Body of pancreas (tissue), 4 donors: ENCODE measurements at regions not wholly inside any gene's neighbourhood (a gene's known extent, or its start where the extent isn't known, plus 50 kb on each side); places are given as distances from the start of the nearest gene placed in this dataset.

Source experiments
- ATAC-seq: fragments of 150-250 bp; one replicate; pipeline ENCODE4 v1.9.1; 2016
- DNase-seq, 4 donors: peaks; one replicate each; pipeline ENCODE4 v3.0.0-alpha.2; 2019
- H3K27ac ChIP-seq, 4 donors: fragments of 200-600 bp; sonication (generic); 1 replicate in 3 of 4; 2 replicates in 1 of 4; pipeline versions ENCODE4 v1.5.1 to v1.6.1; 2016 to 2019; ENCODE audit warnings: mild to moderate bottlenecking in 1 of 4, mixed read lengths in 1 of 4, moderate library complexity in 1 of 4
- H3K27me3 ChIP-seq, 2 donors: fragments of 200-600 bp; sonication (generic); one replicate each; pipeline ENCODE4 v1.6.0; 2016; ENCODE audit warnings: mild to moderate bottlenecking in 1 of 2
- H3K36me3 ChIP-seq, 2 donors: fragments of 200-600 bp; sonication (generic); replicated peaks in 1 of 2; 2 replicates each; pipeline ENCODE4 v1.5.1; 2016; ENCODE audit warnings: low read depth in 2 of 2; ENCODE audit not compliant: insufficient read depth in 1 of 2
- H3K4me1 ChIP-seq: fragments of 200-600 bp; sonication (generic); one replicate; pipeline ENCODE4 v1.6.0; 2016
- H3K4me3 ChIP-seq, 2 donors: fragments of 200-600 bp; sonication (generic); 1 replicate in 1 of 2; 2 replicates in 1 of 2; pipeline ENCODE4 v1.5.1; 2016 to 2019
- H3K9me3 ChIP-seq, 3 donors: fragments of 200-600 bp; sonication (generic); 1 replicate in 2 of 3; 2 replicates in 1 of 3; pipeline ENCODE4 v1.5.1; 2016
- CTCF ChIP-seq, 7 experiments: fragments of 450-650 bp in 4 of 7; fragments of 200-600 bp in 3 of 7; sonication (generic) in 3 of 7; IDR thresholded peaks; one replicate each; pipeline ENCODE4 v1.5.1; 2016 to 2019; ENCODE audit warnings: antibody characterized with exemption in 7 of 7
- POLR2A ChIP-seq, 3 donors: fragments of 450-650 bp; IDR thresholded peaks; one replicate each; pipeline ENCODE4 v1.6.1; 2016; ENCODE audit warnings: antibody characterized with exemption in 3 of 3, mild to moderate bottlenecking in 2 of 3
- WGBS, 2 donors: methylation state at CpG; one replicate each; pipeline ENCODE4 v1.1.5; 2017; 5-methylcytosine and 5-hydroxymethylcytosine counted together
- intact Hi-C: fragments of 100-400 bp; cut with DNase I; formaldehyde crosslinking; loops from one replicate; pipeline ENCODE4 v1.15.1; 2023

- H3K36me3 ChIP-seq = no peaks in the 10 kb centered on the region
- H3K27ac ChIP-seq = no peak overlapping the region
- TF ChIP-seq CTCF (IDR thresholded peaks at IDR 0.05) = no peak
- no peak for TF ChIP-seq POLR2A (IDR thresholded peaks at IDR 0.05)
- 72 to 76% methylated on average over 9 of the region's 9 CpGs for WGBS, 2 donors
- H3K4me1 ChIP-seq = no peaks in the 10 kb centered on the region
- intact Hi-C loops = no loop called here
- ATAC-seq = no peak
- no peaks in the 10 kb centered on the region for H3K9me3 ChIP-seq
- no peak for DNase-seq
- H3K4me3 ChIP-seq = no peak overlapping the region
- no peaks in the 10 kb centered on the region for H3K27me3 ChIP-seq
These were observed 183.3 kb upstream of the DOK6 start for GRCh38 chr18:69217196-69218000.

- 30 to 60% methylated on average over 6 of the region's 6 CpGs for WGBS, 2 donors
- H3K4me3 ChIP-seq = no peak overlapping the region
These were observed 180.2 kb upstream of the DOK6 start for GRCh38 chr18:69220529-69220928.

GRCh38 chr18:69222089-69222488 lies 178.6 kb upstream of the DOK6 start:
- no peak overlapping the region for H3K27ac ChIP-seq
- 71 to 79% methylated on average over 4 of the region's 4 CpGs for WGBS, 2 donors
- TF ChIP-seq CTCF (IDR thresholded peaks at IDR 0.05) (no peak), POLR2A (IDR thresholded peaks at IDR 0.05) (no peak)

More at GRCh38 chr18:69220529-69220928, 180.2 kb upstream of the DOK6 start:
- TF ChIP-seq CTCF (IDR thresholded peaks at IDR 0.05) (no peak), POLR2A (IDR thresholded peaks at IDR 0.05) (no peak)
- no peak for DNase-seq
- ATAC-seq = no peak
- Histone ChIP-seq H3K27ac (no peak overlapping the region), H3K9me3 (no peaks in the 10 kb centered on the region), H3K36me3 (no peaks in the 10 kb centered on the region), H3K27me3 (no peaks in the 10 kb centered on the region), H3K4me1 (no peaks in the 10 kb centered on the region)
- intact Hi-C loops = no loop called here

DNA sequence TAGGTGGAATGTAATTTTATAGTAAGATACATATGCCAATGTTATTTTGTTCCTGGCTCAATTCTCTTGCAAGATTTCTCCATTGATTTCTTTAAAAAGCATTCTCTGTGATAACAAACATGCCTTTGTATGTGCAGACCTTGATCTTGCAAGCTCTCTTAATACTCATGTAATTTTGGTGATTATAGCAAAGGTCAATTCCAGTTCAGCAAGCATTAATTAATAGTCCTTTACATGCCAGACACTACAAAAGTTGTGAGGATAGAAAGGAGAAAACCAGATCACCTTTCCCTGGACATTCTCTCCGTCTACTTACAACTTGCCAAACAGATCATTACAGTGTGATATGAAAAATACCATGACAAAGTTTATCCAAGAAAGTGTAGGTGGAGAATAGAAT lies 173.7 kb upstream of the DOK6 start:
- TF ChIP-seq POLR2A (IDR thresholded peaks at IDR 0.05) (no peak), CTCF (IDR thresholded peaks at IDR 0.05) (no peak)
- Histone ChIP-seq H3K27me3 (no peaks in the 10 kb centered on the region), H3K9me3 (no peaks in the 10 kb centered on the region), H3K4me1 (no peaks in the 10 kb centered on the region), H3K4me3 (no peak overlapping the region), H3K27ac (no peak overlapping the region), H3K36me3 (no peaks in the 10 kb centered on the region)
- ATAC-seq = no peak
- intact Hi-C loops = no loop called here
- WGBS, 2 donors = 21 to 55% methylated on average over 1 of the region's 1 CpG
- no peak for DNase-seq

More at GRCh38 chr18:69222089-69222488, 178.6 kb upstream of the DOK6 start:
- no peaks in the 10 kb centered on the region for H3K4me1 ChIP-seq
- H3K27me3 ChIP-seq = no peaks in the 10 kb centered on the region
- no peak overlapping the region for H3K4me3 ChIP-seq
- no peaks in the 10 kb centered on the region for H3K9me3 ChIP-seq
- intact Hi-C loops = no loop called here
- no peaks in the 10 kb centered on the region for H3K36me3 ChIP-seq
- DNase-seq (no peak), ATAC-seq (no peak)

DNA sequence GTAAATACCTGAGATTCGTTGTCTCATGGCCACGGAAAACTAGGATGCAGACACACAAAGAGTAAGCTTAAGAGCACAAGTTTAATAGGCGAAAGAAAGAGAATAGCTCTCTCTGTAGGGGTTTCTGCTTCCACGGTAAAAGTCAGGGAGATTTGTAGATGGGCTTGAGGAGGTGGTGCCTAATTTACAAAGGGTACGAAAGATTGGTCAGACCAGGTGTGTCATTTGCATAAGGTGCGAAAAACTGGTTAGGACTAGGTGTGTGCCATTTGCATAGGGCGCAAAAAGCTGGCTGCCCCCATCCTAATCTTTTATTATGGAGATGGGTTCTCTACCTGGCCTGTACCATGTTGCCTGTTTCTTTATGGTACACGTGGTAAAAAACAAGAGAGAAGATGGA lies 170.5 kb upstream of the DOK6 start:
- no peaks in the 10 kb centered on the region for H3K4me1 ChIP-seq
- H3K9me3 ChIP-seq = no peaks in the 10 kb centered on the region
- ATAC-seq (no peak), DNase-seq (no peak)
- no peaks in the 10 kb centered on the region for H3K27me3 ChIP-seq
- intact Hi-C loops = no loop called here
- no peak overlapping the region for H3K27ac ChIP-seq
- WGBS, 2 donors = 58 to 72% methylated on average over 8 of the region's 8 CpGs
- no peaks in the 10 kb centered on the region for H3K36me3 ChIP-seq
- no peak overlapping the region for H3K4me3 ChIP-seq
- TF ChIP-seq POLR2A (IDR thresholded peaks at IDR 0.05) (no peak), CTCF (IDR thresholded peaks at IDR 0.05) (no peak)
